Ovary (tissue), 3 donors: ENCODE measurements at regions not wholly inside any gene's neighbourhood (a gene's known extent, or its start where the extent isn't known, plus 50 kb on each side); places are given as distances from the start of the nearest gene placed in this dataset.

Source experiments
- CTCF ChIP-seq, 3 donors: fragments of 450-650 bp in 2 of 3; fragments of 200-600 bp in 1 of 3; IDR thresholded peaks; one replicate each; pipeline versions ENCODE4 v1.5.1 to v1.8.0; 2016 to 2022; ENCODE audit warnings: antibody characterized with exemption in 3 of 3, mild to moderate bottlenecking in 1 of 3
- EP300 ChIP-seq: sonication (generic); formaldehyde crosslinking; IDR thresholded peaks from one replicate; pipeline ENCODE4 v1.6.1; 2017; ENCODE audit warnings: antibody characterized with exemption
- POLR2A ChIP-seq: fragments of 450-650 bp; IDR thresholded peaks from one replicate; pipeline ENCODE4 v1.6.1; 2017; ENCODE audit warnings: antibody characterized with exemption, mild to moderate bottlenecking, moderate library complexity
- donor health status: DM: no; HTN: no; CAD: no.

- no peak for TF ChIP-seq CTCF (IDR thresholded peaks at IDR 0.05)
- TF ChIP-seq EP300, result no peak
- no peak for TF ChIP-seq POLR2A
Measured at GRCh38 chr22:44646668-44647067, 55.3 kb upstream of the PRR5 start.
